WTC11 (cell line): ENCODE measurements at regions not wholly inside any gene's neighbourhood (a gene's known extent, or its start where the extent isn't known, plus 50 kb on each side); places are given as distances from the start of the nearest gene placed in this dataset.
A peak's percentile ranks its signal among the peaks of the same experiment; 100 is the strongest.

Experiments
- ATAC-seq: fragments of 200-7000 bp; cut with Tn5 transposase; 2 replicates; pipeline ENCODE4 v1.10.0; 2021; ENCODE audit warnings: mild to moderate bottlenecking, moderate library complexity
- CTCF ChIA-PET: fragments of 300-600 bp; sonication (Branson Sonifier 250); formaldehyde crosslinking; loops from one replicate; lab custom pipeline; 2021; ENCODE audit warnings: antibody characterized with exemption; lab: Charles Lee
- POLR2A ChIA-PET: fragments of 350-600 bp; sonication (Branson Sonifier 250); formaldehyde crosslinking; loops from one replicate; lab custom pipeline; 2021; ENCODE audit warnings: antibody characterized with exemption; lab: Charles Lee
- DNase-seq: peaks from one replicate; pipeline ENCODE4 v3.0.0; 2021; ENCODE audit warnings: low spot score
- H3K27ac Mint-ChIP-seq: 2 replicates; pipeline ENCODE4 v1.8.0; 2021; ENCODE audit warnings: mixed read lengths
- H3K27me3 Mint-ChIP-seq: 2 replicates; pipeline ENCODE4 v1.8.0; 2021; ENCODE audit warnings: low read depth, mild to moderate bottlenecking, moderate library complexity, mixed read lengths
- H3K36me3 Mint-ChIP-seq: 2 replicates; pipeline ENCODE4 v1.8.0; 2021; ENCODE audit warnings: mixed read lengths
- H3K4me1 Mint-ChIP-seq: 2 replicates; pipeline ENCODE4 v1.8.0; 2022; ENCODE audit warnings: mixed read lengths
- H3K4me3 Mint-ChIP-seq: 2 replicates; pipeline ENCODE4 v1.8.0; 2021; ENCODE audit warnings: mild to moderate bottlenecking, moderate library complexity, mixed read lengths
- H3K9me3 Mint-ChIP-seq: 2 replicates; pipeline ENCODE4 v1.8.0; 2021; ENCODE audit warnings: mixed read lengths
- AR ChIP-seq: fragments of 250-450 bp; sonication (Bioruptor Pico); IDR thresholded peaks from 2 replicates; pipeline ENCODE4 v1.9.0; 2021; ENCODE audit warnings: mild to moderate bottlenecking
- ATF2 ChIP-seq: sonication (generic); formaldehyde crosslinking; IDR thresholded peaks from 2 replicates; pipeline ENCODE4 v1.8.1; 2022; ENCODE audit warnings: low read depth, missing genetic modification reagents, borderline replicate concordance
- CREB1 ChIP-seq: sonication (generic); formaldehyde crosslinking; IDR thresholded peaks from 2 replicates; pipeline ENCODE4 v1.8.0; 2023; ENCODE audit warnings: mild to moderate bottlenecking, missing genetic modification reagents
- CTCF ChIP-seq: fragments of 200-600 bp; IDR thresholded peaks from 2 replicates; pipeline ENCODE4 v1.8.0; 2022; ENCODE audit warnings: antibody characterized with exemption
- E2F5 ChIP-seq: sonication (generic); formaldehyde crosslinking; IDR thresholded peaks from 2 replicates; pipeline ENCODE4 v1.8.1; 2022; ENCODE audit warnings: mild to moderate bottlenecking, moderate library complexity, missing genetic modification reagents
- ETV6 ChIP-seq: sonication (generic); formaldehyde crosslinking; IDR thresholded peaks from 2 replicates; pipeline ENCODE4 v1.8.1; 2022; ENCODE audit warnings: mild to moderate bottlenecking, missing genetic modification reagents
- FOXJ3 ChIP-seq: sonication (generic); formaldehyde crosslinking; IDR thresholded peaks from 2 replicates; pipeline ENCODE4 v1.9.0; 2021; ENCODE audit warnings: missing genetic modification reagents, mild to moderate bottlenecking, borderline replicate concordance
- JAZF1 ChIP-seq: fragments of 250-450 bp; sonication (Bioruptor Pico); IDR thresholded peaks from 2 replicates; pipeline ENCODE4 v1.9.0; 2021; ENCODE audit warnings: moderate library complexity, mild to moderate bottlenecking, inconsistent platforms
- JUN ChIP-seq: sonication (generic); formaldehyde crosslinking; IDR thresholded peaks from 2 replicates; pipeline ENCODE4 v1.8.0; 2023; ENCODE audit warnings: mild to moderate bottlenecking, missing genetic modification reagents
- NFYB ChIP-seq: sonication (generic); formaldehyde crosslinking; conservative IDR thresholded peaks from 2 replicates; pipeline ENCODE4 v1.8.0; 2022; ENCODE audit warnings: low read depth, missing genetic modification reagents
- NR1H2 ChIP-seq: sonication (generic); formaldehyde crosslinking; IDR thresholded peaks from 2 replicates; pipeline ENCODE4 v1.9.0; 2021; ENCODE audit warnings: mild to moderate bottlenecking, moderate library complexity, missing genetic modification reagents
- OVOL2 ChIP-seq: fragments of 250-450 bp; sonication (Bioruptor Pico); IDR thresholded peaks from 2 replicates; pipeline ENCODE4 v1.9.0; 2021; ENCODE audit warnings: mild to moderate bottlenecking, borderline replicate concordance
- PRRX2 ChIP-seq: fragments of 250-450 bp; sonication (Bioruptor Pico); IDR thresholded peaks from 2 replicates; pipeline ENCODE4 v1.8.0; 2021; ENCODE audit warnings: mild to moderate bottlenecking
- SOX15 ChIP-seq: fragments of 250-450 bp; sonication (Bioruptor Pico); IDR thresholded peaks from 2 replicates; pipeline ENCODE4 v1.9.0; 2021; ENCODE audit warnings: mild to moderate bottlenecking
- SP1 ChIP-seq: sonication (generic); formaldehyde crosslinking; conservative IDR thresholded peaks from 2 replicates; pipeline ENCODE4 v1.8.1; 2022; ENCODE audit warnings: missing genetic modification reagents
- TCF7 ChIP-seq: sonication (generic); formaldehyde crosslinking; IDR thresholded peaks from 2 replicates; pipeline ENCODE4 v1.8.0; 2022; ENCODE audit warnings: mild to moderate bottlenecking, low read depth, missing genetic modification reagents, moderate library complexity
- USF1 ChIP-seq: sonication (generic); formaldehyde crosslinking; IDR thresholded peaks from 2 replicates; pipeline ENCODE4 v1.8.0; 2022; ENCODE audit warnings: mild to moderate bottlenecking, missing genetic modification reagents
- ZNF232 ChIP-seq: sonication (generic); formaldehyde crosslinking; IDR thresholded peaks from 2 replicates; pipeline ENCODE4 v1.8.0; 2022; ENCODE audit warnings: mild to moderate bottlenecking, missing genetic modification reagents
- ZNF512 ChIP-seq: sonication (generic); formaldehyde crosslinking; IDR thresholded peaks from 2 replicates; pipeline ENCODE4 v1.8.1; 2022; ENCODE audit warnings: missing genetic modification reagents, borderline replicate concordance
- ZNF671 ChIP-seq: fragments of 250-450 bp; sonication (Bioruptor Pico); IDR thresholded peaks from 2 replicates; pipeline ENCODE4 v1.8.0; 2021; ENCODE audit warnings: mild to moderate bottlenecking

- H3K4me3 Mint-ChIP-seq: no peak overlapping the region
- POLR2A ChIA-PET: no interaction called here
Measured at GRCh38 chr2:236459393-236459792, 110.2 kb upstream of the ACKR3 start.

GRCh38 chr2:236464140-236464539 is 105.5 kb upstream of the ACKR3 start:
- no peak overlapping the region for H3K27ac Mint-ChIP-seq
- POLR2A ChIA-PET: no interaction called here

More at GRCh38 chr2:236459393-236459792, 110.2 kb upstream of the ACKR3 start:
- CTCF ChIA-PET: no interaction called here
- Mint-ChIP-seq H3K27ac (no peak overlapping the region), H3K9me3 (peaks cover 33% of the 10 kb centered on the region), H3K27me3 (no peaks in the 10 kb centered on the region), H3K4me1 (peaks cover 2% of the 10 kb centered on the region), H3K36me3 (peaks cover 27% of the 10 kb centered on the region)
- ATAC-seq (no peak), DNase-seq (no peak)
- TF ChIP-seq OVOL2 (CRISPR knock-in tag): 0 out of 2 replicates have a peak, but pooled peaks have one; percentile 40
- TF ChIP-seq CTCF: no peak

More at GRCh38 chr2:236464140-236464539, 105.5 kb upstream of the ACKR3 start:
- Mint-ChIP-seq H3K4me3 (no peak overlapping the region), H3K36me3 (peaks cover 42% of the 10 kb centered on the region)
- no peak for TF ChIP-seq ZNF232 (CRISPR knock-in tag)
- no peak for TF ChIP-seq JAZF1 (CRISPR knock-in tag)
- no peak for TF ChIP-seq AR
- TF ChIP-seq FOXJ3 (CRISPR knock-in tag): no peak
- TF ChIP-seq ZNF671 (CRISPR knock-in tag): no peak
- TF ChIP-seq PRRX2 (CRISPR knock-in tag): no peak
- TF ChIP-seq NR1H2 (CRISPR knock-in tag): no peak
- TF ChIP-seq NFYB (CRISPR knock-in tag): no peak
- no peak for TF ChIP-seq OVOL2 (CRISPR knock-in tag)
- TF ChIP-seq TCF7 (CRISPR knock-in tag): no peak
- no peak for TF ChIP-seq ATF2 (CRISPR knock-in tag)
- TF ChIP-seq ZNF512 (CRISPR knock-in tag): no peak
- no peak for TF ChIP-seq ETV6 (CRISPR knock-in tag)
- no peak for TF ChIP-seq SP1 (CRISPR knock-in tag)
- no peak for TF ChIP-seq JUN (CRISPR knock-in tag)
- no peak for TF ChIP-seq USF1 (CRISPR knock-in tag)
- TF ChIP-seq E2F5: no peak
- TF ChIP-seq SOX15: no peak
- no peak for TF ChIP-seq CREB1 (CRISPR knock-in tag)
- TF ChIP-seq, all 79 proteins: peak for 0
- Mint-ChIP-seq H3K9me3 (peaks cover 46% of the 10 kb centered on the region), H3K4me1 (no peaks in the 10 kb centered on the region), H3K27me3 (no peaks in the 10 kb centered on the region)
- CTCF ChIA-PET: no interaction called here
- ATAC-seq: no peak
- DNase-seq: no peak
